RPMI8226 (cell line): ENCODE measurements at regions not wholly inside any gene's neighbourhood (a gene's known extent, or its start where the extent isn't known, plus 50 kb on each side); places are given as distances from the start of the nearest gene placed in this dataset.
"Not testable (repeated sequence)": the region's sequence is repeated elsewhere in the genome, so short reads cannot be mapped to it uniquely, and the experiment has no call there.

ENCODE experiments used
- DNase-seq: peaks from one replicate; pipeline ENCODE4 v3.0.0-alpha.2; 2015

GRCh38 chr1:101567582-101568189, 330.9 kb downstream of the S1PR1 start:
- peak; percentile 45 for DNase-seq

GRCh38 chr1:101587741-101588140, 350.9 kb downstream of the S1PR1 start:
- no peak for DNase-seq

GRCh38 chr1:101588677-101589076, 351.9 kb downstream of the S1PR1 start:
- no peak for DNase-seq

- DNase-seq, result no peak
Observed at GRCh38 chr1:101592845-101593244, 356.0 kb downstream of the S1PR1 start.

GRCh38 chr1:101595881-101596374, 359.1 kb downstream of the S1PR1 start:
- DNase-seq, result no peak

- not testable (repeated sequence) for DNase-seq
Observed at GRCh38 chr1:101600615-101601014, 363.8 kb downstream of the S1PR1 start.

GRCh38 chr1:101603726-101604125, 366.9 kb downstream of the S1PR1 start:
- no peak for DNase-seq

GRCh38 chr1:101605878-101606277, 369.1 kb downstream of the S1PR1 start:
- DNase-seq, result no peak

- DNase-seq, result no peak
Observed at GRCh38 chr1:101613546-101613945, 376.7 kb downstream of the S1PR1 start.

GRCh38 chr1:101618900-101619299, 377.8 kb downstream of the OLFM3 start:
- DNase-seq, result no peak

GRCh38 chr1:101632548-101633272, 364.0 kb downstream of the OLFM3 start:
- DNase-seq, result peak; percentile 83

- no peak for DNase-seq
Observed at GRCh38 chr1:101645810-101646209, 350.9 kb downstream of the OLFM3 start.

- DNase-seq, result no peak
Observed at GRCh38 chr1:101652484-101652883, 344.2 kb downstream of the OLFM3 start.

- DNase-seq, result no peak
Observed at GRCh38 chr1:101653482-101653946, 343.2 kb downstream of the OLFM3 start.

- DNase-seq, result no peak
Observed at GRCh38 chr1:101664726-101665125, 332.0 kb downstream of the OLFM3 start.

- DNase-seq, result no peak
Observed at GRCh38 chr1:101667761-101668160, 329.0 kb downstream of the OLFM3 start.

GRCh38 chr1:101683136-101683535, 313.6 kb downstream of the OLFM3 start:
- DNase-seq, result no peak

- DNase-seq, result peak; percentile 3
Observed at GRCh38 chr1:101683561-101683960, 313.2 kb downstream of the OLFM3 start.

GRCh38 chr1:101697072-101697471, 299.7 kb downstream of the OLFM3 start:
- DNase-seq, result peak; percentile 55

GRCh38 chr1:101698681-101699080, 298.0 kb downstream of the OLFM3 start:
- no peak for DNase-seq

- DNase-seq, result no peak
Observed at GRCh38 chr1:101704895-101705294, 291.8 kb downstream of the OLFM3 start.

GRCh38 chr1:101706366-101706765, 290.4 kb downstream of the OLFM3 start:
- no peak for DNase-seq

GRCh38 chr1:101709721-101710120, 287.0 kb downstream of the OLFM3 start:
- DNase-seq, result no peak

GRCh38 chr1:101713760-101714159, 283.0 kb downstream of the OLFM3 start:
- no peak for DNase-seq
